HG03025 (cell line): ENCODE measurements at regions not wholly inside any gene's neighbourhood (a gene's known extent, or its start where the extent isn't known, plus 50 kb on each side); places are given as distances from the start of the nearest gene placed in this dataset.
"Not testable (repeated sequence)": the region's sequence is repeated elsewhere in the genome, so short reads cannot be mapped to it uniquely, and the experiment has no call there.

ENCODE experiments used
- ATAC-seq: cut with Tn5 transposase; IDR thresholded peaks from one replicate; pipeline ENCODE4 v1.9.1; 2021; ENCODE audit warnings: mild to moderate bottlenecking, moderate library complexity; ENCODE audit not compliant: unreplicated experiment, low FRiP score

- not testable (repeated sequence) for ATAC-seq
Observed at GRCh38 chr9:40939201-40939887, 189.1 kb downstream of the FOXD4L6 start.

GRCh38 chr9:40935336-40935735, 193.1 kb downstream of the FOXD4L6 start:
- ATAC-seq, result no peak

DNA sequence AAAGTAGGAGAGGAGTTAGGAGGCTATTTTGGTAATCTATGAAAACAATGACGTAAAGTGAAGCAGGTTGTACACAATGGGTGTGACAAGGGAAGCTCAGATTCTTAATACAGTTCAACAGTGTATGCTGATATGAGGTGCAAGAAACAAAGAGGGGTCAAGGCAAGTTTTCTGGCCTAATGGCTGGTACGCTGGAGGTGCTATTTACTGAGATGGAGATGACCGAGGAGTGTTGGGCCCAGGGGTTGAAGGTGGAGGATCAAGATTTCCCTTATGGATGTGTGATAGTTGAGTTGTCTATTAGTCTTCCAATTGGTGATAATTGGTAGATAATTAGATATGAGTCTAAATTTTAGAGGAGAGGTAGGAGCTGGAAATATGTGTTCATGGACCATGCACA, 194.0 kb downstream of the FOXD4L6 start:
- not testable (repeated sequence) for ATAC-seq

GRCh38 chr9:40930426-40930825, 198.1 kb downstream of the FOXD4L6 start:
- not testable (repeated sequence) for ATAC-seq

DNA sequence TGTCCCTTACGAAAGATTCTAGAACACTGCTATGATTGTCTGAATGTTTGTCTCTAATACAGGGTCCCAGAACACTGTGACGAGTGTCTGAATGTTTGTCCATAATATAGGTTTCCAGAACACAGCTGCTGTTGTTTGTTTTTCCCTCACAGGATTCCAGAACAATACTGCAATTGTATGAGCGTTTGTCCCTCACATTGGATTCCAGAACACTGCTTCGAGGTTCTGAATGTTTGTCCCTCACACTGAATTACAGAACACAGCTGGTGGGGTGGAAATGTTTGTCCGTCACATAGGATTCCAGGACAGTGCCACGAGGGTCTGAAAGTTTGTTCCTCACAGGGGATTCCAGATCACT, 199.0 kb downstream of the FOXD4L6 start:
- ATAC-seq, result not testable (repeated sequence)

- ATAC-seq, result no peak
Observed at GRCh38 chr9:40928803-40929487, 199.5 kb downstream of the FOXD4L6 start.

DNA sequence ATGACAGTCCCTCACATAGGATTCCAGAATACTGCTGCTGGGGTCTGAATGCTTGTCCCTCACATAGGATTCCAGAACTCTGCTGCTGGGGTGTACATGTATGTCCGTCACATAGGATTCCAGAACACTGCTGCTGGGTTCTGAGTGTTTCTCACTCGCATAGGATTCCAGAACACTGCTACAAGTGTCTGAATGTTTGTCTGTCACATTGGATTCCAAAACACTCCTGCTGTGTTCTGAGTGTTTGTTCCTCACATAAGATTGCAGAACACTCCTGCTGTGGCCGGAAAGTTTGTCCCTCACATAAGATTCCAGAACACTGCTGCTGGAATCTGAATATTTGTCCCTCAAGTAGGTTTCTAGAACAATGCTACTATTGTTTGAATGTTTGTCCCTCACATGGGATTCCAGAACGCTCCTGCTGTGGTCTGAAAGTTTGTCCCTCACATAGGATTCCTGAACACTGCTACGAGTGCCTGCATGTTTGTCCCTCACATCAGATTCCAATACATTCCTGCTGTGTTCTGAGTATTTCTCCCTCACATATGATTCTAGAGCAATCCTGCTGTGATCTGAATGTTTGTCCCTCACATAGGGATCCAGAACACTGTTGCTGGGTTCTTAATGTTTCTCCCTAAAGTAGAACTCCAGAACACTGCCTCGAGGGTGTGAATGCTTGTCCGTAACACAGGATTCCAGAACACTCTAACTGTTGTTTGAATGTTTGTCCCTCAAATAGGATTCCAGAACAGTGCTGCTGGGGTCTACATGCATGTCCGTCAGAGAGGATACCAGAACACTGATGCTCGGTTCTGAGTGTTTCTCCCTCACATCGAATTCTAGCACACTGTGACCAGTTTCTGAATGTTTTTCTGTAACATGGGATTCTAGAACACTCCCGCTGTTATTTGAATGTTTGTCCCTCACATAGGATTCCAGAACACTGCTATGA, 200.4 kb downstream of the FOXD4L6 start:
- no peak for ATAC-seq

- no peak for ATAC-seq
Observed at GRCh38 chr9:40927260-40927631, 201.2 kb downstream of the FOXD4L6 start.

DNA sequence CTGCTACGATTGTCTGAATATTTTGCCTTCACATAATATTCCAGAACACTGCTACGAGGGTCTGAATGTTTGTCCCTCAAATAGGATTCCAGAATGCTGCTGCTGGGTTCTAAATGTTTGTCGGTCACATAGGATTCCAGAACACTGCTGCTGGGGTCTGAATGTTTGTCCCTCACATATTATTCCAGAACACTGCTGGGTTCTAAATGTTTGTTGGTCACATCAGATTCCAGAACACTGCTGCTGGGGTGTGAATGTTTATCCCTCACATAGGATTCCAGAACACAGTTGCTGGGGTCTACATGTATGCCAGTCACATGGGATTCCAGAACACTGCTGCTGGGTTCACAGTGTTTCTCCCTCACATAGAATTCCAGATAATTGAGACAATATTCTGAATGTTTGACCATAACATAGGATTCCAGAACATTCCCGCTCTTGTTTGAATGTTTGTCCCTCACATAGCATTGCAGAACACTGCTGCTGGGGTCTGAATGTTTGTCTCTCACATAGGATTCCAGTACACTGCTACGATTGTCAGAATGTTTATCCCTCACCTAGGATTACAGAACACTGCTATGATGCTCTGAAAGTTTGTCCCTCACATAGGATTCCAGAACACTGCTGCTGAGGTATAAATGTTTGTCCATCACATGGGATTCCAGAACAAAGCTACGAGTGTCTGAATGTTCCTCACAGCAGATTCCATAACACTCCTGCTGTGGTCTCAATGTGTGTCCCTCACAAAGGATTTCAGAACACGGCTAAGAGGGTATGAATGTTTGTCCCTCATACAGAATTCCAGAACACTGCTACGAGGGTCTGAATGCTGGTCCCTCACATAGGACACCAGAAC, 201.8 kb downstream of the FOXD4L6 start:
- ATAC-seq, result no peak

- ATAC-seq, result no peak
Observed at GRCh38 chr9:40925149-40925548, 203.3 kb downstream of the FOXD4L6 start.

DNA sequence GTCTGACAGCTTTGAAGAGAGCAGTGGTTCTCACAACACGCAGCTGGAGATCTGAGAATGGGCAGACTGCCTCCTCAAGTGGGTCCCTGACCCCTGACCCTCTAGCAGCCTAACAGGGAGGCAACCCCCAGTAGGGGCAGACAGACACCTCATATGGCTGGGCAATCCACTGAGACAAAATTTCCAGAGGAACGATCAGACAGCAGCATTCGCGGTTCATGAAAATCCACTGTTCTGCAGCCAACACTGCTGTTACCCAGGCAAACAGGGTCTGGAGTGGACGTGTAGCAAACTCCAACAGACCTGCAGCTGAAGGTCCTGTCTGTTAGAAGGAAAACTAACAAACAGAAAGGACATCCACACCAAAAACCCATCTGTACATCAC, 212.1 kb downstream of the FOXD4L6 start:
- ATAC-seq, result not testable (repeated sequence)

DNA sequence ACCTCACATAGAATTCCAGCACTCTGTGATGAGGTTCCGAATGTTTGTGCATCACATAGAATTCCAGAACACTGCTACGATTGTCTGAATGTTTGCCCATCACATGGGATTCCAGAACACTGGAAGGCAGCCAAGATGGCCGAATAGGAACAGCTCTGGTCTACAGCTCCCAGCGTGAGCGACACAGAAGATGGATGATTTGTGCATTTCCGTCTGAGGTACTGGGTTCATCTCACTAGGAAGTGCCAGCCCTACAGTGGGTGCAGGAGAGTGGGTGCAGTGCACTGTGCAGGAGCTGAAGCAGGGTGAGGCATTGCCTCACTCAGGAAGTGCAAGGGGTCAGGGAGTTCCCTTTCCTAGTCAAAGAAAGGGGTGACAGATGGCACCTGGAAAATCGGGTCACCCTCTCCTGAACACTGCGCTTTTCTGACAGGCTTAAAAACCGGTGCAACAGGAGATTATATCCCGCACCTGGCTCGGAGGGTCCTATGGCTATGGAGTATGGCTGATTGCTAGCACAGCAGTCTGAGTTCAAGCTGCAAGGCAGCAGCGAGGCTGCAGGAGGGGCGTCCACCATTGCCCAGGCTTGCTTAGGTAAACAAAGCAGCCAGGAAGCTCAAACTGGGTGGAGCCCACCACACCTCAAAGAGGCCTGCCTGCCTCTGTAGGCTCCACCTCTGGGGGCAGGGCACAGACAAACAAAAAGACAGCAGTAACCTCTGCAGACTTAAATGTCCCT, 212.7 kb downstream of the FOXD4L6 start:
- ATAC-seq, result not testable (repeated sequence)

- ATAC-seq, result no peak
Observed at GRCh38 chr9:40914772-40915659, 213.5 kb downstream of the FOXD4L6 start.

- no peak for ATAC-seq
Observed at GRCh38 chr9:40913928-40914673, 214.4 kb downstream of the FOXD4L6 start.

DNA sequence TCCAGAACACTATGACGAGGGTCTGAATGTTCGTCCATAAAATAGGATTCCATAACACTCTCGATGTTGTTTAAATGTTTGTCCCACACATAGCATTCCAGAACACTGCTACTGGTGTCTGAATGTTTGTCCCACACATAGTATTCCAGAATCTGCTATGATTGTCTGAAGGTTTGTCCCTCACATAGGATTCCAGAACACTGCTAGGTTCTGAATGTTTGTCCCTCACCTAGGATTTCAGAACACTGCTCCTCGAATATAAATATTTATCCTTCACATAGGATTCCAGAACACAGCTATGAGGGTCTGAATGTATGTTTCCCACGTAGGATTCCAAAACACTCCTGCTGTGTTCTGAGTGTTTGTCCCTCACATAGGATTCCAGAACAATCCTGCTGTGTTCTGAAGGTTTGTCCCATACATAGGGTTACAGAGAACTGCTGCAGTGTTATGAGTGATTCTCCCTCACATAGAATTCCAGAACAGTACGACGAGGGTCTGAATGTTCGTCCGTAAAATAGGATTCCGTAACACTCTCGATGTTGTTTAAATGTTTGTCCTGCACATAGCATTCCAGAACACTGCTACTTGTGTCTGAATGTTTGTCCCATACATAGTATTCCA, 215.3 kb downstream of the FOXD4L6 start:
- no peak for ATAC-seq

DNA sequence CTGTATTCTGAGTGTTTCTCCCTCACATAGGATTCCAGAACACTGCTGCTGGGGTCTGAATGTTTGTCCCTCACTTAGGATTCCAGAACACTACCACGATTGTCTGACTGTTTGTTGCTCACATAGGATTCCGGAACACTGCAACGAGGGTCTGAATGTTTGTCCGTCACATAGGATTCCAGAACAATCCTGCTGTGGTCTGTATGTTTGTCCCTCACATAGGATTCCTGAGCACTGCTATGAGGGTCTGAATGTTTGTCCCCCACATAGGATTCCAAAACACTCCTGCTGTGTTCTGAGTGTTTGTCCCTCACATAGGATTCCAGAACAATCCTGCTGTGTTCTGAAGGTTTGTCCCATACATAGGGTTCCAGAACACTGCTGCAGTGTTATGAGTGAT, 215.8 kb downstream of the FOXD4L6 start:
- ATAC-seq, result not testable (repeated sequence)

- ATAC-seq, result no peak
Observed at GRCh38 chr9:40911647-40912046, 216.8 kb downstream of the FOXD4L6 start.
